ENCODE measurements at regions not wholly inside any gene's neighbourhood (a gene's known extent, or its start where the extent isn't known, plus 50 kb on each side); places are given as distances from the start of the nearest gene placed in this dataset.

DNA sequence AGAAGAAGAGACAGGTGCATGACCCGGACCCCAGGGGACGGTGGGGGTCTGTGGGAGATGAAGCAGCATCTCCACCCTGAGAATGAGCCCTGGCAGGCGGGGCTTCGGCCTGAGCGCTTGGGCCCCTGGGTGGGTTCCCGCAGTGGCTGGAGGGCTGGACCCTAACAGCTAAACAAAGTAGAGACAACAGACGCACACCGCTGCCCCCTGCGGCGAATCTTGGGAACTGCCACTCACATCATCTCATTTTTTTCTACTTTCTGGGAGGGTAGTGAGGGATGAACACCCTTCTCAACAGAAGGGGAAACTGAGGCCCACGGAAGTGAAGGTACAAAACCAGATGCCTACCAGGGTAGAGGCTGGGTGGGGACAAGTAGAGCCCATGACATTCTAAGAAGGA is 104.7 kb downstream of the RFLNA start:
- no peak overlapping the region for H3K4me3 ChIP-seq
- TF ChIP-seq POLR2A (IDR thresholded peaks at IDR 0.05) (no peak), CTCF (IDR thresholded peaks at IDR 0.05 in 8 of 11, conservative IDR thresholded peaks at IDR 0.05 in 3 of 11) (peak in 10 of 11 experiments; percentile 22 to 73 (median 60)), POLR2AphosphoS5 (IDR thresholded peaks at IDR 0.05) (no peak)
- H3K4me1 ChIP-seq: peaks cover 5 to 68% (median 39%) of the 10 kb centered on the region in 6 donors
- 59 to 78% (median 70%) methylated on average over 11 of the region's 11 CpGs for WGBS, 5 donors
- no peaks in the 10 kb centered on the region for H3K27me3 ChIP-seq (replicated peaks in 1 of 7)
- no peaks in the 10 kb centered on the region for H3K9me3 ChIP-seq
- intact Hi-C loops (cut with DNase I; ENCODE audit: low total_unique reads): no loop called here
- H3K27ac ChIP-seq: peak overlapping the region in 1 of 8 donors; percentile 11
- H3K36me3 ChIP-seq: peaks cover 0 to 91% (median 61%) of the 10 kb centered on the region in 6 donors
- DNase-seq: no peak

GRCh38 chr12:124398578-124399227 is 103.8 kb downstream of the RFLNA start:
- no peak for DNase-seq
- Histone ChIP-seq H3K4me3 (no peak overlapping the region), H3K4me1 (peaks cover 4 to 68% (median 40%) of the 10 kb centered on the region in 6 donors), H3K9me3 (no peaks in the 10 kb centered on the region), H3K27me3 (replicated peaks in 1 of 7) (no peaks in the 10 kb centered on the region), H3K36me3 (peaks cover 0 to 97% (median 69%) of the 10 kb centered on the region in 6 donors), H3K27ac (peak overlapping the region in 3 of 8 donors; percentile 2 to 11 (median 7))
- 84 to 90% (median 86%) methylated on average over 10 to 15 of the region's 15 CpGs for WGBS, 5 donors
- TF ChIP-seq POLR2A (IDR thresholded peaks at IDR 0.05) (no peak), CTCF (IDR thresholded peaks at IDR 0.05 in 8 of 11, conservative IDR thresholded peaks at IDR 0.05 in 3 of 11) (peak in 1 of 11 experiments; percentile 9)
- intact Hi-C loops (cut with DNase I; ENCODE audit: low total_unique reads): no loop called here

- no peak for TF ChIP-seq POLR2A (IDR thresholded peaks at IDR 0.05)
- TF ChIP-seq POLR2AphosphoS5 (IDR thresholded peaks at IDR 0.05): no peak
- TF ChIP-seq CTCF (IDR thresholded peaks at IDR 0.05 in 8 of 11, conservative IDR thresholded peaks at IDR 0.05 in 3 of 11): no peak
- H3K4me3 ChIP-seq: no peak overlapping the region
- 87 to 91% (median 87%) methylated on average over 20 to 22 of the region's 22 CpGs for WGBS, 5 donors
- peak overlapping the region in 2 of 8 donors; percentile 2 to 17 for H3K27ac ChIP-seq
- intact Hi-C loops (cut with DNase I; ENCODE audit: low total_unique reads): no loop called here
- H3K4me1 ChIP-seq: peaks cover 3 to 68% (median 44%) of the 10 kb centered on the region in 6 donors
- no peak for DNase-seq
- H3K27me3 ChIP-seq (replicated peaks in 1 of 7): no peaks in the 10 kb centered on the region
- peaks cover 0 to 96% (median 70%) of the 10 kb centered on the region in 6 donors for H3K36me3 ChIP-seq
- no peaks in the 10 kb centered on the region for H3K9me3 ChIP-seq
These were observed 103.1 kb downstream of the RFLNA start for GRCh38 chr12:124397807-124398577.

- H3K36me3 ChIP-seq: peaks cover 0 to 90% (median 68%) of the 10 kb centered on the region in 6 donors
- DNase-seq: no peak
- H3K27me3 ChIP-seq (replicated peaks in 1 of 7): no peaks in the 10 kb centered on the region
- WGBS, 5 donors: 64 to 81% (median 70%) methylated on average over 3 to 7 of the region's 7 CpGs
- peak in 1 of 3 donors; percentile 1 for TF ChIP-seq POLR2AphosphoS5 (IDR thresholded peaks at IDR 0.05)
- TF ChIP-seq CTCF (IDR thresholded peaks at IDR 0.05 in 8 of 11, conservative IDR thresholded peaks at IDR 0.05 in 3 of 11): no peak
- no peak for TF ChIP-seq POLR2A (IDR thresholded peaks at IDR 0.05)
- peaks cover 9 to 74% (median 49%) of the 10 kb centered on the region in 6 donors for H3K4me1 ChIP-seq
- intact Hi-C loops (cut with DNase I; ENCODE audit: low total_unique reads): no loop called here
- H3K9me3 ChIP-seq: no peaks in the 10 kb centered on the region
- H3K27ac ChIP-seq: peak overlapping the region in 1 of 8 donors; percentile 17
- no peak overlapping the region for H3K4me3 ChIP-seq
These were observed 102.4 kb downstream of the RFLNA start for GRCh38 chr12:124397399-124397679.
